ENCODE measurements at regions not wholly inside any gene's neighbourhood (a gene's known extent, or its start where the extent isn't known, plus 50 kb on each side); places are given as distances from the start of the nearest gene placed in this dataset.

DNA sequence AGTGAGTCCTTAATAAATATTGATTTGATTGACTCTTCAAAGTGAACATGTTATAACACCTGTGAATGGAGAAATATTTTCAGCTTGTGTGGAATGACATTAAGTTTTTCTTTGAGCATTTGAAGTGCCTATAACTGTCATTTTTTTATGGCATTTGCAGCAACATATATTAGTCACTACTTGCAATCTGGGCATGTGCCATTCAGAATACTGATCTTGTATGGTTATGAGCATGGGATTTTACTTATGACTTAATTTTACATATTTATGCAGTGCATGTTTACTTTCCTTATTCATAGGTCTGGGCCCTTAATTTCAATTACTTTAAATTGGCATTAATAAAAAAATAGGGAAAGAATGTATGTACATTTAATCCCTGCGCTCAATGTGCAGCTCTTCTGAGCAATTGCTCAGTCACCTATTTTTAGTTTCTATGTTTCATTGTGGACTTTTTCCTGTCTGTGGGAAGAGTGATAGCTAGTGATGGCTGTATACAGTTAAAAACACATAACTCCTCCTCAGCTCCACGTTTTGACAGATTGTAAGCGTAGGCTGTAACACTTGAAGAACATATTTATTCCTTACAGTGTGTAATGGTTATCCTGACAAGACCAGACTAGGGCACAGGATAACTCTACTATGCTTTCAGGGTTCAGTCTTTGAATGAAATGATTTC is 339.6 kb downstream of the SNAPC1 start:
- no peak overlapping the region for H3K4me3 ChIP-seq (ENCODE audit: low read depth, low read length)
- in situ Hi-C loops (cut with HindIII; ENCODE audit: low sequenced_read_pairs) = no loop called here

DNA sequence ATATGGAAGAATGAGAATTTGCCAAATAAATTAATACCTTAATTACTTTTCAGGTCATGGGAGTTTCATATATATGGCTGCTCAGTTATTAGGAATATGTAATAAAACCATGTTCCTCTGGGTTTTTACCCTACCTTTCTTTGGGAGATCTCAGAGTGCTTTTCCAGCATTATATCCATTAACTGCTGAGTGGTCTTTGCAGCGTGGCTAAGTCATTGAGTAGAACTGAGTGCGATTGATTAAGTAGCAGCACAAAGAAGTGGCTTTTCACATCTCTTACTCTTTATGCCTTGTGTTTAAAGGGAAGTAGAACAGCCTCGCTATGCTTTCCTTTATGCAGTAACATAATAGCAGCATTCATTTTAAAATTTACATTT is 340.1 kb downstream of the SNAPC1 start:
- H3K4me3 ChIP-seq (ENCODE audit: low read depth, low read length) = no peak overlapping the region
- DNase-seq (ENCODE audit: low read depth, low spot score) = no peak
- in situ Hi-C loops (cut with HindIII; ENCODE audit: low sequenced_read_pairs) = no loop called here
- TF ChIP-seq, protein P1, sequence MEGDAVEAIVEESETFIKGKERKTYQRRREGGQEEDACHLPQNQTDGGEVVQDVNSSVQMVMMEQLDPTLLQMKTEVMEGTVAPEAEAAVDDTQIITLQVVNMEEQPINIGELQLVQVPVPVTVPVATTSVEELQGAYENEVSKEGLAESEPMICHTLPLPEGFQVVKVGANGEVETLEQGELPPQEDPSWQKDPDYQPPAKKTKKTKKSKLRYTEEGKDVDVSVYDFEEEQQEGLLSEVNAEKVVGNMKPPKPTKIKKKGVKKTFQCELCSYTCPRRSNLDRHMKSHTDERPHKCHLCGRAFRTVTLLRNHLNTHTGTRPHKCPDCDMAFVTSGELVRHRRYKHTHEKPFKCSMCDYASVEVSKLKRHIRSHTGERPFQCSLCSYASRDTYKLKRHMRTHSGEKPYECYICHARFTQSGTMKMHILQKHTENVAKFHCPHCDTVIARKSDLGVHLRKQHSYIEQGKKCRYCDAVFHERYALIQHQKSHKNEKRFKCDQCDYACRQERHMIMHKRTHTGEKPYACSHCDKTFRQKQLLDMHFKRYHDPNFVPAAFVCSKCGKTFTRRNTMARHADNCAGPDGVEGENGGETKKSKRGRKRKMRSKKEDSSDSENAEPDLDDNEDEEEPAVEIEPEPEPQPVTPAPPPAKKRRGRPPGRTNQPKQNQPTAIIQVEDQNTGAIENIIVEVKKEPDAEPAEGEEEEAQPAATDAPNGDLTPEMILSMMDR (IDR thresholded peaks at IDR 0.05; ENCODE audit: low read depth, low read length) = no peak

More for the DNA sequence above, 339.6 kb downstream of the SNAPC1 start:
- no peak for DNase-seq (ENCODE audit: low read depth, low spot score)
- TF ChIP-seq, protein P1 (IDR thresholded peaks at IDR 0.05; ENCODE audit: low read depth, low read length) = no peak

DNA sequence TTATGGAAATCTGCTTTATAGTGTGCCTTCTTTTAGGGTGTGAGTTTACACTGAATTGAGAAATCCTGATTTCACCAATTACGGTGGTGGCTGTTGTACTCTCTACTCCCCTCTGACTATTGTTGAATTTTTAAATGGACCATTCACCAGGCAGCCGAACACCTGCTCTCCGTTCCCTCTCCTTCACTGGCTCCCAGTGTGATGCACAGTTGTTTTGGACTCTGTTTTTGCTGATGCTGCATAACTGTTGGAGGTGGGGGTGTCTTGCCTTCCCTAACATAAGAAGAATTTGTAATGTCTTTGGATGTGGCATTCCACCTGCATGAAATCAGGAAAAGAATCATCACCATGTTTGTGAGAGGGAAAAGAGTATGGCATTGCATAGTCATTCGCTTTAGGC is 341.2 kb downstream of the SNAPC1 start:
- TF ChIP-seq, protein P1 (IDR thresholded peaks at IDR 0.05; ENCODE audit: low read depth, low read length) = no peak
- in situ Hi-C loops (cut with HindIII; ENCODE audit: low sequenced_read_pairs) = no loop called here
- no peak for DNase-seq (ENCODE audit: low read depth, low spot score)
- H3K4me3 ChIP-seq (ENCODE audit: low read depth, low read length) = no peak overlapping the region

DNA sequence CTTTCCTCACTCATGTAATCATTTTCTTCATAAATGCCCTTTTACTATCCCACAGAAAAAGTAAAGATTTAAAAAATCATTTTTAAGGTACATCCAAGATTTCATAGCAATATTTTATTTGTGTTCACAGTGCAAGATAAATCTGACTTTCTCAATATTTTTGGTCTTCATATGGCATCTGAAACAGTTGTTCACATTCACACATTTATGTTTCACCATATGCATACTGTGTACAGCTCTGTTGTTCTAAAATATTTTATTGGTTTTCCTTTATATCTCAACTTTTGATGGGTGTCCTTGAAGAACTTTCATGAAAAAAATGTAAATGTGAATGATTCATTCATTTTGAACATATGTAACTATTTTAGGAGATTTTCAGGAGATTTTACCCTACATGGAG is 348.7 kb downstream of the SNAPC1 start:
- TF ChIP-seq, protein P1 (IDR thresholded peaks at IDR 0.05; ENCODE audit: low read depth, low read length) = no peak
- no peak overlapping the region for H3K4me3 ChIP-seq (ENCODE audit: low read depth, low read length)
- in situ Hi-C loops (cut with HindIII; ENCODE audit: low sequenced_read_pairs) = no loop called here
- no peak for DNase-seq (ENCODE audit: low read depth, low spot score)

DNA sequence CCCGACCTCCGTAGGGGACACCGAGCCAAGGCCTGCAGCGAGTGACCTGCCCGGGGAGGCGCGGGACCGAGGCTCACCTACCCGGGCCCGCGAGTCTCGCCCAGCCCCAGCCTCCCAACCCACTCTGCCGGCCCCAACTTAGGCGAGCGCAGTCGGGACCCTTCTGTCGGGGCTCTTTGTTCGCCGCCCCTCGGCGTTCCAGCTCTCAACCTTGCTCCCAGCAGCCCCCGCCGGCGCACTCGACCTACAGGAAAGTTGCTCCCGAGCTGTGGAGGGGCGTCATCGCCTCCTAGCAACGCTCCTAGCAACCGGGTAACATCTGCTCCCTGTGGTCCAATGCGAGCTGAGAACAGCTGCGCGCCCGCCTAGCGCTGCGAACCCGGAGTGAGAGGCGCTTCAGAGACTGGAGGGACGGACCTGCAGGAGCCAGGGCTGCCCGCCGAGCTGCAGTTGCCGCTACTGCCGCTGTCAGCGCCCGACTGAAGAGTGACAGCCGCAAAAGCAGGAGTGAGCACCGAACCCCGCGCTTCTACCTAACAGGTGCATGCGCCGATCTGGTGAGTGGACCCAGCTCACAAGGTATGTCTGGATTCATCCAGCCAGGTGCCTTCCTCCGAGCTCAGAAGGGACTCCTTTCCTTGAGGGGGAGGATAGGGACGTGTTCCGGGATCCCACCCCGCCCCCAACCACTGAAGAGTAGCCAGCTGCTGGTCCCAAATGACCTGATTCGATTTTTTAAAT is 355.0 kb downstream of the SNAPC1 start:
- TF ChIP-seq, protein P1 (IDR thresholded peaks at IDR 0.05; ENCODE audit: low read depth, low read length) = peak; percentile 35
- in situ Hi-C loops (cut with HindIII; ENCODE audit: low sequenced_read_pairs) = no loop called here
- peak overlapping the region; percentile 28 for H3K4me3 ChIP-seq (ENCODE audit: low read depth, low read length)
- DNase-seq (ENCODE audit: low read depth, low spot score) = peak; percentile 75

DNA sequence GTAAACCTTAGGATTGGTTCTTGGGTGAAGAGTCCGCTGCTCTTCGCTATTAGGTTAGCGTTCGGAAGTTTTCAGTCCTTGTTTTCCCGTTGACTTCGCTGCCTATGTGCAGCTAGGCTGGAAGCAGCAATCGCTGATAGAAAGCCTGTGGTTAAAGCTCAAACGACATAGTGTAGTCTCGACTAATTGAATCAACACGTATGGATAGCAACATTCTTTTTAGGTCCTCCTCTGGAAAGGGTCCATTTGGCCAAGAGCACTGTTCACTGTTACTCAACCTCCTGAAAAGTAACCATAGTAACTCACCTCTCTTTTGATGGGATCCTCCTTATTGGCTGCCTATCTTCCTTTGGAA is 355.5 kb downstream of the SNAPC1 start:
- in situ Hi-C loops (cut with HindIII; ENCODE audit: low sequenced_read_pairs) = no loop called here
- H3K4me3 ChIP-seq (ENCODE audit: low read depth, low read length) = peak overlapping the region; percentile 28
- DNase-seq (ENCODE audit: low read depth, low spot score) = no peak

More for the DNA sequence above, 355.5 kb downstream of the SNAPC1 start:
- TF ChIP-seq, protein P1 (IDR thresholded peaks at IDR 0.05; ENCODE audit: low read depth, low read length) = no peak
